GM19455 (cell line): ENCODE measurements at regions not wholly inside any gene's neighbourhood (a gene's known extent, or its start where the extent isn't known, plus 50 kb on each side); places are given as distances from the start of the nearest gene placed in this dataset.

Experiments used
- ATAC-seq: cut with Tn5 transposase; IDR thresholded peaks from one replicate; pipeline ENCODE4 v1.9.1; 2021; ENCODE audit not compliant: unreplicated experiment

GRCh38 chr17:77494664-77495435 lies 354.1 kb downstream of the SEC14L1 start:
- ATAC-seq = no peak

- no peak for ATAC-seq
These were observed 354.8 kb downstream of the SEC14L1 start for GRCh38 chr17:77495575-77495974.

GRCh38 chr17:77496401-77496801 lies 355.6 kb downstream of the SEC14L1 start:
- ATAC-seq = no peak

GRCh38 chr17:77496831-77497577 lies 356.2 kb downstream of the SEC14L1 start:
- no peak for ATAC-seq

DNA sequence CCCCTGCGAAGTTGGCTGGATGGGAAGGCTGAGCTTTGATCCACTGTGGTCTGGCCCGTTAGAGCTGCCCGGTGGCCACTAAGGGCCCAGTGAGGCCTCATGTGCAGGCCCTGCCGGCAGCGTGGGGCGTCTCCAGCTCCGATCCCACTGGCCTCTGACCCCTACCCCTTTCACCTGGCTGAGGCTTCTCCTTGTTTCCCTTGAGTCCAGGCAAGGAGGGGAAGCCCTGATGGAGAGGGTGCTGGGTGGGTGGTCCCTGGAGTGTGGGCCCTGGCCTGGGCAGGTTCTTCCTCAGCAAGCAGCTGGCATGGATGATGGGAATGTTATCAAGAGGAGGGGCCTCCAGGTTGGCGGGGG lies 356.8 kb downstream of the SEC14L1 start:
- ATAC-seq = no peak

- no peak for ATAC-seq
These were observed 357.4 kb downstream of the SEC14L1 start for GRCh38 chr17:77498091-77498741.

GRCh38 chr17:77498791-77499698 lies 358.3 kb downstream of the SEC14L1 start:
- ATAC-seq = no peak

GRCh38 chr17:77499699-77500435 lies 359.1 kb downstream of the SEC14L1 start:
- ATAC-seq = no peak

DNA sequence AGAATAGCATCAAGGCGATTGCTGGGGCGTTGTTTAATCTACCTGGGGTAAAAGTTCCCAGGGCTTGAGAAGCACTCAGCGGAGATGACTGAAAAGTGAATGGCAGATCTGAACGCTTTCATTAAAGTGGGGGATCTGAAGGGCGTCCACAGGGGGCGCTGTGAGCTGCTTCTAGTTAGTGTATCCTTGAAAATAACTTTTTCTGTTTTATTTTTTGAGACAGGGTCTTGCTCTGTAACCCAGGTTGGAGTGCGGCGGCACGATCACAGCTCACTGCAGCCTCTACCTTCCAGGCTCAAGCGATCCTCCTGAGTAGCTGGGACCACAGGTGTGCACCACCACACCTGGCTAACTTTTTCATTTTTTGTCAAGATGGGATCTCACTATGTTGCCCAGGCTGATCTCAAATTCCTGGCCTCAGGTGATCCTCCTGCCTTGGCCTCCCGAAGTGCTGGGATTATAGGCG lies 360.4 kb downstream of the SEC14L1 start:
- no peak for ATAC-seq

DNA sequence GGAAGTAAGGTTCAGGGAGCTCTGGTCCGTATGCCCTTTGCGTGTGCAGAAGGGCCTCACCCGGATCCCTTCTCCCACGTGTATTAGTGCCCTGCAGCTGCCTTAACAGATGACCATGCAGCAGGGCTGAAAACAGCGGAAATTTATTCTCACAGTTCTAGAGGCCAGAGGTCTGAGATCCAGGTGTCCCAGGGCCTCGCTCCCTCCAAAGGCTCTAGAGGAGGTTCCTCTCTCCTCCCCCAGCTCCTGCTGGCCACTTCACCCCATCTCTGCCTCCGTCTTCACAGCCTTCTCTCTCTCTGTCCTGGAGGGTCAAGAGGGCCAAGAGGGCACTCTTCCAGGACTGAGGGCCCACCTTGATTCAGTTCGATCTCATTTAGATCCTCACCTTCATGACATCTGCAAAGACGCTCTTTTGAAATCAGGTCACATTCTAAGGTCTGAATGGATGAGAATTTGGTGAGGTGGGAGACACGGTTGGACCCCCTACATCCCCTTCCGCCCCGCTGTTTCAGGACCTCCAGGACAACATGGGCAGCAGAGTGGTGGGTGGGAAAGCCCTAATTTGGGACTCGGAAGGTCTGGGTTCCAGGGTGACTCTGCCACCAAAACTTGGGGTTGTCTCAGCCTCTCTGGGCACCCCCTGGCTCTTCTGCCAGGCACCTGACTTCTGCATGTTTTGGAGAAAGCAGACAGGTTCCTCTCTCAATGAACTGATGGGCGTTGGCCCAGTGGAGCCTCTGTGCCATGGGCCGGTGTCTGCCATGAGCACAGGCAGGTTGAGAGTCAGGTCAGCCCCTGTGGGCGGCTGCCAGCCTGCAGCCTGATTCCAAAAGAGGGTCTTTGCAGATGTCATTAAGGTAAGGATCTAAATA lies 361.2 kb downstream of the SEC14L1 start:
- no peak for ATAC-seq

DNA sequence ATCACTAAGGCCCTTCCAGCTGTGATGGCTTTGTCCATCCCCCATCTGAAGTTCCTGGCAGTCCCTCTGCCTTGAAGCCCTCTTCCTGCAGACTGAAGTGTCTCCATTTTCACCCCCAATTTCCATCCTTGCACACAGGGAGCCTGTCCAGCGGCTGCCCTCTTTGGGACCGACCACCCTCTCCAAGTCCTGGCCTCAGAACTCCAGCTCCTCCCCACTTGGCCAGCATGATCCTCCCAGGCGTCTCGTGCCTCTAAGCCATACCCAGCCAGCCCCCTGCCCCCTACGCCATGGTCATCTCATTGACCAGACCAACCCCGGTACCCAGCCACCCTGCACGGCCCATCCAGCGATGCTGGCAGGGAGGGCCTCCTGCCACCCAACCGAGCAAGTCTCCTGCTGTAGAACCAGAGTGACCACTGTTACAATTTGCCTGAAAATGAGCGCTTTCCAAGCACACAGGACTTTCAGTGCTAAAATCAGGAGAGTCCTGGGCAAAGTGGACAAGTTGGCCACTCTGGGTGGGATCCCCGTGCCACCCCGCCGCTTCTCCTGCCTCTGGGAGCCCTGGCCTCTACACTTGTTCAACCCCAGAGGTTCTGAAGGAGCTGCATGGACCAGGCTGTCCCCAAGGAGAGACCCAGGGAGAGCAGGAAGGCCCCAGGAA lies 362.0 kb downstream of the SEC14L1 start:
- no peak for ATAC-seq

DNA sequence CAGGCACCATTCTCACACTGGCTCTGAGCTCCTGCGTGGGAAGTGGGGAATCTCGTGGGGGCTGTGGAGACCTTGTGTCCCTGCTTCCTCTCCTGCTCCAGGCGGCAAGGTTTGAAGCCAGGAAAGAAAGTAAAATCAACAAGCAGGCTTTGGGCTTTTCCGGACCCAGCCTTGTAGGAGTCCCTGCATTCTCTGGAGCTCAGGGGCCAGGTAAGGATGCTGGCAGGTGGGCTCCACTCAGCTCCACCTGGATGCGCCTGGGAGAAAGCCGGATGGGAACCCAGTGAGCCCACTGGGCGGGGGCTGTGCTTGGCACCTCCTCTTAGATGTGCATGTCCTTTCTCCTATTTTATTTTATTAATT lies 362.5 kb downstream of the SEC14L1 start:
- ATAC-seq = no peak

DNA sequence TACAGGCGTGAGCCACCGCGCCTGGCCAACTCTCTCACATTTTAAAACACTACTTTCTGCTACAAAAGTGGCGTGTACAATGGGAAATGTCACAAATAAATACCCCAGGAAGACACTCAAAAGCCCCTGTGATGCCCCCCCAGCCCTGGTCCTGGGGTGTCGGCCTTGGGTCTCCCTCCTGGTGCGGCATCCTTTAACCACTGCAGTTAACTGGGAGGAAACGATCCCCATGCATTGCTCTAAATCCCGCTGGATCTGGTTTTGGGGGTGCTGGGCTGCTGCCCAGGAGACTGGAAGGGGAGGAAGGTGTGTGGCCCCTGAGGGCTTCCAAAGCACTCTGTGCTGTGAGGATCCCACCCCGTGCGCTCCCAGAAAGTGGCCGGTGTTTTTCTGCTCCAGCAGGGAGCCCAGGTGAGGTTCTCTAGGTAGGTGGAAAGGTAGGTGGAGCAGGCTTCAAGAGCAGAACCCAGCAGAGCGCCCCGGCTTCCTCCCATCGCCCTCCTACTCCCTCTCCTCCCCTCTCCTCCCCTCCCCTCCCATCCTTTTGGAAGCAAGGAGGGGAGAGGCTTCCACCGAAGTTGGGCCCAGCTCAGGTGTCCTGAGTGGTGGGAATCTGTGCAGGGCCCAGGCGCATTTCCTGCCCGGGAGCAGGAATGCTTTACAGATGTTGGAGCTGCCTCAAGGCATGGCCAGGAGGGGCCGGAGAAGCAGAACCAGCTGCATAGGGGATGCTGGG lies 363.3 kb downstream of the SEC14L1 start:
- no peak for ATAC-seq

- no peak for ATAC-seq
These were observed 363.9 kb downstream of the SEC14L1 start for GRCh38 chr17:77504652-77505155.

- no peak for ATAC-seq
These were observed 364.4 kb downstream of the SEC14L1 start for GRCh38 chr17:77505181-77505639.

DNA sequence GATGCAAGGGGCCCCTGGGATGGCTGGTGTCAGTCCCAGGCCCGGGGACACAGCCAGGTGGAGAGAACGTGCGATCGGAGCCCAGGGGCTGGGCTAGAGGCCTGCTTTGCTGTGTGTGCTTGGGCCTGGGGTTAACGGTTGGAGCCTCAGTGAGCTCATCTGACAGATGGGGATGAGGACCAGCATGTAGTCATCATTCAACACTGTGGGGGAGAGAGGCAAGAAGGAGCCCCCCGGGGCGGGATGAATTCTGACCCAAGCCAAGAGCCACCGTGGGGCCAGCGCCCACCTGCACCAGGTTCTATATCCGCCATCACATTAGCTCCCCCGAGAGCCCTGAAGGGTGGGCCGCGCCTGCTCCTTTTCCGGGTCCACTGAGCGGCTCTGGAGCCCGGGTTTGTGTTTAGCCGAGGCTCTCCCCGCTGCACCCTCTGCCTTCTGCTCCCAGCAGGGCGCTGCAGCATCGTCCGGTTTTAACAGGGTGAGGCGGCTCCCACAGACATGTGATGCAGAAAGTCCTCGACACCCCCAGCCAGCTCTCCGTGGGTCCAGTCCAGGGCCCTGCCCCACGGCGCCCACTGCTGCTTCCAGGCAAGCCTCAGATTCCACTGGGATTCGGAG lies 365.7 kb downstream of the SEC14L1 start:
- ATAC-seq = no peak
